Stimulated activated CD8-positive, alpha-beta memory T cell treated with anti-CD3 and anti-CD28 coated beads, Interleukin-15, amount 100 ng/mL, for 48 hours (primary cell): ENCODE measurements at regions not wholly inside any gene's neighbourhood (a gene's known extent, or its start where the extent isn't known, plus 50 kb on each side); places are given as distances from the start of the nearest gene placed in this dataset.

Experiments
- DNase-seq, 2 donors: peaks; one replicate each; pipeline ENCODE4 v3.0.0-alpha.2; 2020; ENCODE audit warnings: low read depth in 2 of 2

DNA sequence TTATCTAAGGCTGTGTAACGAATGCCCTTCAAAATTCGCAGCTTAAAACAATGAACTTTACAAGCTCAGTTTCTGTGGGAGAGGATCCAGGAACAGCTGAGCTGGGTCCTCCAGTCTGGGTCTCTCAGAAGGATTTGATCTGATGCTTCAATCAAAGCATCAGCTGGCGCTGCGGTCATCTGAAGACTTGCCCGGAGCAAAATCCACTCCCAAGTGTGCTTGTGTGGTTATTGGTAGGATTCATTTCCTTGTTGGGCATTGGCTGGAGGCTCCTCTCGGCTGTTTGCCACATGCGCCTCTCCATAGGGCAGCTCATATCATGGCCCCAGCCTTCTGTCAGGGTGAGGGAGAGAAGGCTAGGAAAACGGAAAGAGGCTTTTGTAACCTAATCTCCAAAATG lies 269.3 kb upstream of the CHD6 start:
- no peak for DNase-seq

DNA sequence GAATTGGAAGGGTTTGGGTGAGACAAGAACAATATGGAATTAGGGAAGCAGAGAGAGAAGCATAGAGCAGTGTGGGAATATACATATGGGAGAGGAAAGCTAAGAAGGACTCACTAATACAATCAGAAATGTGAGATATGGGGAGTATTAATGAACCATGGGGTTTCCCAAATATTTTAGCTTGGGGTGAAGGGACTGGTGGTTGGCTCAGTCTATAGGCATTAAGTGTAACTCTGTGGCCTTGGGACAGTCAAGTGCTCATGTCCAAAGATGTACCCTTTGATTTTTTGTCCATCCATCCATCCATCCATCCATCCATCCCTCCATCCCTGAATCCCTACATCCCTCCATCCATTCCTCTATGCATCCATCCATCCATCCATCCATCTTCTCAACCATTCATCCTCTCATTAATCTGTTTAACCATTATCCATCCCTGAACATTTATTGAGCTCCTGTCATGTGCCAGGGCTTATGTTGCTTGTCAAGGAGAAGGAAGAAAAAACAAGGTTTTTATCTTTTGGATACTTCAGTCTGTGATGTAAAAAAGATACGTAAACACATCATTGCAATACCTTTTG lies 263.4 kb upstream of the CHD6 start:
- no peak for DNase-seq

DNA sequence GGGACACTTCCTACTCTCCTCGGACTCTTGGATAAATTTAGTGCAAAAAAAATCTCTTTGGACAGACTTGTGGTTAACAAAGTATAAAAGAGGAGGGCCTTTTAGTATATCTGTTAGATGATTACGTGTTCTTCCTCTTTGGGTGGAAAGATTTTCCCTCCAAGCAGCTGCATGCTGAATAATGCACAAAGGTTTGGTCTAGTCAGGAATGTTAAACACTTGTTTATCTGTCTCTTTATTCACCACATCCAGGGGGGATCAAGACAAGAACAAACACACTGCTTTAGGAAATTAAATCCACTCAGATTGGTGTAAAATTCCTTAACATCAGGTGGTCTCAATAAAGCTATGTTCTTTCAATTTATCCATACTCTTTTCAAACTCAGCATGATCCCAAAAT lies 260.9 kb upstream of the CHD6 start:
- DNase-seq: no peak

DNA sequence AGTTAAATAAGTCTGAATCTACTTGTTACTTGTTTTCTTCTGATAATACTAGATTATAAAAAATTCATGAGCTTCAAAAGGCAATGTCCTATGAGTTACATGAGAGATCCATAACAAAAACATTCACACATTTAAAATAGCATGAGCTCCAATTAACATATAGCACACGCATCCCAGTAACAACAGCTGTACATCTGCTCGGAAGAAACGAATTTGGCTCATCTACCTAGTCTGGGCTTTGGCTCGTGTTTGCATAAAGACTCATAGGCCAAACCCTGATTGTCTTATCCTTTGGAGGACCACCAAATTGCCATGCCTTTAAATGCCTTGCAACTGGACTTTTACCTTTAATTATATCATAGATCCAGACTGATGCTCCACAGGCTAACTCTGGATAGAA lies 259.7 kb upstream of the CHD6 start:
- DNase-seq: no peak

DNA sequence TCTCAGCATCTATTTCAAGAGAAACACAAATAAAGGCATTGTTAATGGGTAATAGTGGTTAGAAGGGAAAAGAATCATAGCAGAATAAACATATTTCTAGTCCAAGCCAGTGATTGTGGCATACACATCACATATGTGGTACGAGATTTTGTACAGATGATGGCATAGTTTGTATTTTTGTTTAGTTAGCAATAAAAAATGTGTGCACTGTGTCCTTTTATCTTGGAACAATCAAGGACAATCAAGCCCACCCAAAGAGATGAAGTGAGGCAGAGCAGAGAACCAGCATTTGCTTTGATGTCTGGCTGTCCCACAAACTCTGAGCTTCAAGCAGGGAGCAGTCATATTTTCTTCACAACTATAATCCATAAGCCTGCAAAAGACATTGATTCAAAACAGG lies 256.5 kb upstream of the CHD6 start:
- DNase-seq: no peak

DNA sequence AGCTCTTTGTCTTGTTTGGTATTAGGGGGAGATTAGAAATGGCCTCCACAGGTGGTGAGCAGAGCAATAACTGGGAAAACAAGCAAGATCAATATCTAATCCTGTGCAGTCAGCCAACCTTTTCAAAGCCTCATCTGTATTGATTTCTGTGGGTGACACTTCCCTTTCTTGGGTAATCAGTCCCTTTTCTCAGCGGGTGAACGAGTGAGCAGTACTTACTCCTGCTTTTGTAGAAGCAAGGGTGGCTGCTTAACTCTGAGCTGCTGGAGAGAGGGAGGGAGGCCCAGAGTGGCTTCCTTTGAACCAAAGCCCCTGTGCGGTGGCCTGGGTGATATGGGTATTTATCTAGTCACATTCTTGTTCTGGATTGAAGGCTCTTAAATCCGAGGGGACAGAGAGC lies 254.8 kb upstream of the CHD6 start:
- DNase-seq: no peak

DNA sequence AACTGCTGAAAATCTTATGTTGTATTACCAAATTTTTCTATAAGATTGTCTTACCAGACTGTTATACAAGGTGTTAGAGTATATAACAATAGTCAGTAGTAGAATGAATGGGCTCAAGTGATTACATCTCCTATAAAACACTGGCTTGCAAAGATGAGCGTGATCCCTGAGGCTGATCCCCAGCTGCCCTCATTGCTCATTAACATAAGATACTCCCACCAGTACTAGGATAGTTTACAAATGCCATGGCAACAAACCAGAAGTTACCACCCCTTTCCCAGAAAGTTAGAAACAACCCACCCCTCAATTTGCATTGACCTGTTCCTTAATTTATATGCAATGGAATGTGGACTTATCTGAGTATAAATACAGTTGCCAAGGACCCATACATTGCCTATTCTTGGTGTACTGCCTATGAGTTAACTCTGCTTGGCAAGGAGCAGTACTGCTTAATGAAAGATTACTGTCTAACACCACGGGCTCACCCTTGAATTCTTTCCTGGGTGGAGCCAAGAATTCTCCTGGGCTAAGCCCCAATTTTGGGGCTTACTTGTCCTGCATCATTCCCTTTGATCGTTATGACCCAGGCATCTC lies 252.8 kb upstream of the CHD6 start:
- no peak for DNase-seq

DNA sequence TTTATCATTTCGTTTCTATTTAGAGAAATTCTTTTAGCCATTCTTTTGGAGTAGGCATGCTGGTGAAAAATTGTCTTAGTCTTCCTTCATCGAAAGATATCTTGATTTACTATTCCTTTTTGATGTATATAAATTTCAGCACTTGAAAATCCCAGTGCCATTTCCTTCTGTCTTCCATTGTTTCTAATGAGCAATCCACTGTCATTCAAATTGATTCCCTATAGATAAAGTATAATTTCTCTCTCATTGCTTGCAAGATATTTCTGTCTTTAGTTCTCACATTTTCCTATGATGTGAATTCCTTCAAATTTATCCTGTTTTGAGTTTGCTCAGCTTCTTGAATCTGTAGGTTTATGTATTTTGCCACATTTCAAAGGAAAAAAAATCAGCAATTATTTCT lies 251.1 kb upstream of the CHD6 start:
- no peak for DNase-seq

DNA sequence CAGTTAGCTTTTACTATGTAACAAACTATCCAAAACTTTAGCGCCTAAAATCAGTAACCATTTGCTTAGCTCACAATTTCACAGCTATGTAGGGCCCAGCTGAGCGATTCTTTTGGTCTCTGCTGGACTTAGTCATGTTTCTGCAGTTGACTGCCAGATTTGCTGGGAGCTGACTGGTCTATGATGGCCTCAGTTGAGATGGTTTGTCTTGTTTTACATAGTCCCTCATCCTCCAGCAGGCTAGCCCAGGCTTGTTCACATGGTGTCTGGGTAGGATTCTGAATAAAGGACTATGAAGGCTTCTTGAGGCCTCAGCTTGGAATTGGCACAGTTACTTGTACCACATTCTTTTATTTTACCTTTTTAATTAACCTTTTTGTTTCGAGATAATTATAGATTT lies 247.8 kb upstream of the CHD6 start:
- no peak for DNase-seq

DNA sequence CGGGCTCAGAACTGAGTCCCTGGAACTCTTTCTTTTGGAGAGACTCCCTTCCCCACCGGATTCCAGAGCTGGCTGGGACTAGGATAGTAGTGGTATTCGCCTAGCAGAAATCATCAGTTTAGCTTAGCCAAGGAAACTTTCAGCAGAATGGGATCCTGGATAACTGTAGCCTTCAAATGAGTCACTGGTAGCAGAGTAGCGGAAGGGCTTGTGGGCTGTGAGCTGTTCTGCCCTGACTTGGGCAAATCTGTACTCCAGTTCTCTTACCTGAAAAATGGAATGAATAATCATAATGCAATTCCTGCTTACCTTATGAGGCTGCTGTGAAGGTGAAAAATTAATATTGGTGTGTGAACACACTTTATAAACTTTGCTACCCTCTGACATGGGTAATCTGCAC lies 244.3 kb upstream of the CHD6 start:
- DNase-seq: no peak

DNA sequence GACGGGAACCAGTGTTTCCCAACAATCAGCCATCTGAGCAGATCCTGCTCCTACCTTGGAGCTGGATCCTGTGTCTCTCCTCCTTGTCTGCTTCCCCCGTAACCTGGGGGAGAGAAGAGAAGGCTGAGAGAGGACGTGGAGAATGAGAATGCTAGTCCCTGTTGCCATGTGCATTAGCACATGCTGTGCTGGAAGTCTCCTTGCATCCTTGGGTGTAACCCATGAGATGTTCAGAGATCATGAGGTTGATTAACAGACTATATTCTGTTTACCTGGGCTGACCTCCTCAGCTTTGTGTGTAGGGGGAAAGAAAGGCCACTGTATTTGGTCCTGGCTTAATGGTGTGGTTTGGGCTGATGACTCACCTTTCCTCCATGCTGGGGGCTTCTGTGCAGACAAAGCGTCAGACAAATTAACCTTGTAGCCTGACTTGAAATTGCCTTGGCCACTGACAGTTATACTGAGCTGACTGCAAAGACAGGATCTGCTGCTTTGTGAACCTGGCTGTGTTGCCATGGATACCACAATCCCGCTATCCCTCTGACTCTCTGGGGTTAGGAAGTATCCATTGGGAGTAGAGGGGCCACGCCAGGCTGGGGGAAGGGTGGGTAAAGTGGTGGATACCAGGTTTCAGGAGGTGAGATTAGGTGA lies 243.7 kb upstream of the CHD6 start:
- DNase-seq: no peak

DNA sequence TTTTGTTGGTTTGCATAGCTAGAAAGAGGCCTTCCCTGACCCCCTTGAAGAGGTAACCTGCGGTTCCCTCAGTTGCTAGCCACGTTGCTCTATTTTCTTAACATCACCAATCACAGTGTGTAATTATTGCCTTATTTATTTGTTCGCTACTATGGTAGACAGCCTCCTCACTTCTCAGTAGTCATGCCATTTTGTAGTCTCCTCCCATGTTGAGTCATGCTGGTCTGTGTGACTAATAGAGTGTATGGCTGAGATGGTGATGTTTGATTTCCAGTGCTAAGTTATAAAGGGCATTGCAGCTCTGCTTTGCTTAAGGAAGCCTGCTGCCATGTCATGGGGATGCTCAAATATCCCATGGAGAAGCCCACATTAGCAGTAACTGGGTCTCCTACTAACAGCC lies 236.6 kb upstream of the CHD6 start:
- no peak for DNase-seq

DNA sequence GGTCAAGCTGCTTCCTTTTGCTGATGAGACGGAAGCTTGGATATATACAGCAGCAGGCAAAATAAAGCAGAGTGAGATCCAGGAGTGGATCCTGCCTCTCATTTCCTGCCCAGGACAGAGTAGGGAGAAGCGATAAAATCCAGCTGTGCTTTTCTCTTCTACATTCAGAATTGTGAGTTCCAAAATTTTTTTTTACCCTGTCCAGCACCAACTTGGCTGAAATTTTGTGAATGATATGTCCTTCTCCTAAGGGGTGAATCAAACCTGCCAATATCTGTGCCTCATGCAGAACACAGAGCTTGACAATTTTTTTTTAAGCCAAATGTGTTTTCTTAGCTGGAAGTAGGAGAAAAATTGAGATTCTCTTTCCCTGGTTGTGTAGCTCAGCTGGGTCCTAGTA lies 235.6 kb upstream of the CHD6 start:
- no peak for DNase-seq

DNA sequence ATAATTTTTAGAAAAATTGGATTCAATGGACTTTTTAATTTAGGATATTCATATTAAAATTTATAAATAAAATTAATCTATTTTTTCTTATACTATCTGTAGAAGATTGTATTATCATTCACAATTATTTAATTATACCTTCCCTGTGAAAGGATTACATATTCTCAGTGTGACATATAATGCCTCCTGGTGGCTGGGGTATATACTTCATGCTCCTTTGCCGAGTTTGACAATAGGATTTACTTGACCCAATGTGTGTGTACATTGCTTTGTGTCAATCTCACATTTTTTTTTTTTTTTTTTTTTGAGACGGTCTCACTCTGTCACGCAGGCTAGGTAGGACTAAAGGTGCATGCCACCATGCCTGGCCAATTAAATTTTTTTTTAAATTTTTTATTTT lies 230.0 kb upstream of the CHD6 start:
- no peak for DNase-seq

DNA sequence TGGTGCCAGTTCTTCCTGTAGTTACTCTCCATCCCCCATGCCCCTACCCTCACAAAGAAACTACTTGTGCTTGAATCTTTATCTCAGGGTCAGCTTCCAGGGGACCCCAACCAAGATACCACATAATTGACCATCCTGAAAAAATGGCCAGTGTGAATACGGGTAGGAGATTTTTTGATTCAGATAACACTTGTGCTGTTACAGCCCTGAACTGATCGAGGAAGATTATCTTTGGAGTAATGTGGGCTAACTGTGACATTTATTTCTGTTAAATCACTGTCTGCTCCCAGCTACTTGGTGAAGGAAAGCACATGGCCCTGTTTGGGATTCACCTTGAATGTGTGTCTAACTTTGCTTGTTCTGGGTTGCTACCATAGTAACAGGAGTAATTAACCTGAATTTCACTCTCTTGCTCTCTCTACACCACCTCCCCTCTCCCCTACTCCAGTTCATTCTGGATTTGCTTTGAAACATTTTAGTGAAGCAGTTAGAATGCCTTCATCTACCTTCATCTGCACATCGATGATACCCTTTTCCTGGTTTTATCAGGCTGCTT lies 219.6 kb upstream of the CHD6 start:
- no peak for DNase-seq

DNA sequence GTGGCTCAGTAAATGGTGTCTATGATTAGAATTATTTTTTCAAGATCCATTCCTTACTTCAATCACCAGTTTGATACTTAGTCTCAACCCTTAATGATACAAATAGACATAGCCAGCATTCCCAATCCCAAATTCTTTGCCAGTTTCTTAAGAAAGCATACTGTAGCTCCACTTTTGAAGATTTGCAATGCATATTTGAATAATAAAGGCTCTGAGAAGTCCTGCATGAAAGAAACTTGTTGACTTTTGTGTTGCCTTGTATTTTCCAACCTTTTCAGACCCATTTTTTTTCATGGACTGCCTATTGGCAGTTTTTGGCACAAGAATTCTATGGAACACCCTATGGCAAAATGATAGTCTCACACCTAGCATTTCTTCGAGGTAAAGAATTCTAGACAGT lies 215.6 kb upstream of the CHD6 start:
- DNase-seq: no peak

DNA sequence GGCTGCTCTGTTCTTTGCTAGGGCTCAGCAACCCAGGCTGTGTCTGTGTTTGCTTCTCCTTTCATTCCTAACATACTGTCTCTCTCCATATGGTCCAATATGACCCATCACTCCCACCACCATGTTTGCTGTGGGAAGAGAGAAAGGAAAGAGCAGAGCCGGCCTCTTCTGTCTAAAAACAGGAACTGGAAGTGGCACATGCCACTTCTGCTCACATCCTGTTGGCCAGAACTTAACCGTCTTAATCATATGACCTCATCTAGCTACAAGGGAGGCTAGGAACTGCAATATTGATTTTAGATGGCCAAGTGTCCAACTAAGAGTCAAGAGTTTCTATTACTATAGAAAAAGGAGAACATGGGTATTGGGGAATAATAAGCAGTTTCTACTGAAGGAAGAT lies 212.5 kb upstream of the CHD6 start:
- DNase-seq: no peak

DNA sequence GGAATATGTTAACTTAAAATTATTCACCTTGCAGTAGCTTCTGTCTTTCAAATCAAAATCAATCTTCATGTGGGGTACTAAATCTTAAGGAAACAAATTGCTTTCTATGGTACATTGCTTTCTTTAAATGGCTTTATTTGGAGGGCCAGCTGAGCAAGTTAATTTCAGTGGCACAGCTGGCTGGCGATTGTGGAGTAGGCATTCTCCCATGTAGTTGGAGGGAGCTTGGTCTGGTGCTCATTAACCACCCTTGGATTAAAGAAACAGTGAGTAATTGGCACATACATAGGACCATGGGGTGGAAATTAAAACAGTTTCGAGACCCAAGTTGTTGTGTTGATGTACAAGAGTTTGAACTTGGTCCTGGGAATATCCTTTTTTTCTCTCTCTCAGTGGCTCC lies 201.3 kb upstream of the CHD6 start:
- DNase-seq: no peak

DNA sequence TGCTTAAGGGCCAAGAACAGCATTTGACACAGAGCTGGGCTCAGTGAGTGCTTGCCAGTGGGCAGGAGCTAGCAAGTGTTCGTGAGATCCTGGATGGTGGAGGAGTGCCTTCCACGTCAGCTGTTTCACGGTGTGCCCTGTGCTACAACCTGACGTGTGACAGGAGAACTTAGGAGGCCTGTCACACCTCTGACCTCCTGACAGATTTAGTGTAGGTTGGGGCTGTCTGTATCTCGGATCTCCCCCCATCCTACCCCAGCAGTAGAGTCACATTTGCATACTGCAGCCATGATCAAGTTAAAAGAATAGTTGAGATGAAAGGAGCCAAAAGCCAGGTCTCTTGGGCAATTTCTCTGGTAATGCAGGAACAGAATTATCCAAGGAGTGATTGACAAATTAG lies 200.8 kb upstream of the CHD6 start:
- no peak for DNase-seq

DNA sequence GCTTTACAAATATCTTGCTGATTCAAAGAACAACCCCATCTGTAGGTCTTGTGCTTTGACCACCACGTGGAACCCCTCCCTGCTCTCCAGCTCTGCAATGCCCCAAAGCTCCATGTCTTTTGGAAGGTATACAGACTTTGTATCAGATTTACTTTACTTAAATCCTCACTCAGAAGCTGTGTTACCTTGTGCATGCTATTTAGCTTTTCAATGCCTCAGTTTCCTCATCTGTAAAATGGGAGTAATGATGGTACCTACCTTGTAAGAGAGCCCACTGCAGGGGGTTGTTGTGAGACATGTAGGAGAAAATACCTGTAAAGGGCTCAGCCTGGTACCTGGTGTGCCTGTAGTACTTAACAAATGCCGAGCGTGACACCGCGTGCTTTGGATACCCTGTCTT lies 200.2 kb upstream of the CHD6 start:
- no peak for DNase-seq

DNA sequence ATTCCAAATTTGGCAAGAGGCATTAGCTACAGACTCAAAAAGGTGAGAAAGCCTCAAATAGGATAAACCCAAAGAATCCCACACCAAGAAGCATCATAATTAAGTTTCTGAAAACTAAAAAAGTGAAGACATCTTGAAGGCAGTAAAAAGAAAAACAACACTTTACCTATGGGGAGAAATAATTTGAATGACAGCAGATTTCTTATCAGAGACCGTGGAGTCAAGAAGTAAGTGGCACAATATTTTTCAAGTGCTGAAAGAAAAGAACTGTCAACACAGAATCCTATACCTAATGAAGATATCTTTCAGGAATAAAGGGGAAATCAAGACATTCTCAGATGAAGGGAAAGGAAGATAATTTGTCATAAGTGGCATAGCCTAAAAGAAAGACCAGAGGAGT lies 193.3 kb upstream of the CHD6 start:
- DNase-seq: no peak

DNA sequence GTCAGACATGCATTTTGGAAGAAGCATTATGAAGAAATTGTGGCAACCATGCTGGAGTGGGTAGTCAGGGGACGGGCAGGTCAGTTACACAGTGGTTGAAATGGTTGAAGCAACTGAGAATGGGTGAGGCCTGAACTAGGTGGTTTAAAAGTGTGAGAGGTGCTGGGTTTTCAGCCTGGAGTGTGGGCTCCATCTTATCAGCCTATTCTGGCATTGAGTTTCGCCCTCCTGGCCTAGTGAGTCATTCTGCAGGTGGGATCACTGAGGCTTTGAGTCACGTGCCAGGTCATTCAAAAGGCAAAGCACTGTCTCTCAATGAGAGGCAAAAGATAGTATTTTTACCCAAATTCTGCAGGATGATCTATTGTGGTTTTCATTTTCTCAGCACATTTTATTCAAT lies 181.9 kb upstream of the CHD6 start:
- DNase-seq: no peak

DNA sequence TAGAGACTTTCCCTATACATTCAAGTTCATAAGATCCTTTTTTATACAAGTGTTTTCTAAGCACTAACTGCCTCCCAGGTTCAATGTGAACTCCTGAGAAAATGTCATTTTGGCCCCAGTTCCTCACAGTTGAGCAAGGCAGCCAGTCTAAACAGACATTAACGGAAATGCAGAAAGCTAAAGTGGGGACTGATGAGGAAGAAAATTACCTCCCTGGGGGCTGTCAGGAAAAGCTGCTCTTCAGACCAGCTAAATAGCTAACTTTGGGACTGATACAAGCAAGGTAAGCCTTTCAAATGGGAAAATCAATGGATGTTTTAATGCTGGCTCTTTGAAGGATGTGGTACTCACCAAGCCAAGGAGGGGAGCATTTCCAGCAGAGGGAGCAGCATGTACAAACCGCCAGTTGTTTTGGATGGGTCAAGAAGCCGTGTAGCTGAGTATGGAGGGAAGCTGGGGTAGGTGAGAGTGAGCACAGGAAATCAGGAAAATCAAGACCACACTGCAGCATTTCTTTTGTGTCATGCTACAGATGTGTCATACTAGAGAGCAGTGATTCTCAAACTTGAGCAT lies 180.8 kb upstream of the CHD6 start:
- no peak for DNase-seq
